Activated CD8-positive, alpha-beta memory T cell treated with anti-CD3 and anti-CD28 coated beads, Interleukin-2, amount 10 ng/mL, durations not matched to agents 7 days and 5 days (primary cell): ENCODE measurements at regions not wholly inside any gene's neighbourhood (a gene's known extent, or its start where the extent isn't known, plus 50 kb on each side); places are given as distances from the start of the nearest gene placed in this dataset.
A peak's percentile ranks its signal among the peaks of the same experiment; 100 is the strongest.
"Not testable (repeated sequence)": the region's sequence is repeated elsewhere in the genome, so short reads cannot be mapped to it uniquely, and the experiment has no call there.

Experiments used
- ATAC-seq: fragments of 150-1000 bp; cut with Tn5 transposase; one replicate; pipeline ENCODE4 v1.10.0; 2021; ENCODE audit warnings: moderate library complexity
- CTCF ChIA-PET: fragments of 350-600 bp; sonication (Branson Sonifier 250); formaldehyde crosslinking; loops from one replicate; lab custom pipeline; 2021; ENCODE audit warnings: antibody characterized with exemption; lab: Charles Lee
- DNase-seq: peaks from one replicate; pipeline ENCODE4 v3.0.0-alpha.2; 2020
- H3K27ac Mint-ChIP-seq: one replicate; pipeline ENCODE4 v1.8.0; 2021; ENCODE audit warnings: mild to moderate bottlenecking, mixed read lengths
- H3K27me3 Mint-ChIP-seq: one replicate; pipeline ENCODE4 v1.8.0; 2021; ENCODE audit warnings: mixed read lengths
- H3K36me3 Mint-ChIP-seq: one replicate; pipeline ENCODE4 v1.8.0; 2021; ENCODE audit warnings: mild to moderate bottlenecking, mixed read lengths
- H3K4me1 Mint-ChIP-seq: one replicate; pipeline ENCODE4 v1.8.0; 2021; ENCODE audit warnings: mixed read lengths
- H3K4me3 Mint-ChIP-seq: one replicate; pipeline ENCODE4 v1.8.0; 2021; ENCODE audit warnings: mild to moderate bottlenecking, moderate library complexity, mixed read lengths
- H3K9me3 Mint-ChIP-seq: one replicate; pipeline ENCODE4 v1.8.0; 2022; ENCODE audit warnings: low read depth, mixed read lengths

DNA sequence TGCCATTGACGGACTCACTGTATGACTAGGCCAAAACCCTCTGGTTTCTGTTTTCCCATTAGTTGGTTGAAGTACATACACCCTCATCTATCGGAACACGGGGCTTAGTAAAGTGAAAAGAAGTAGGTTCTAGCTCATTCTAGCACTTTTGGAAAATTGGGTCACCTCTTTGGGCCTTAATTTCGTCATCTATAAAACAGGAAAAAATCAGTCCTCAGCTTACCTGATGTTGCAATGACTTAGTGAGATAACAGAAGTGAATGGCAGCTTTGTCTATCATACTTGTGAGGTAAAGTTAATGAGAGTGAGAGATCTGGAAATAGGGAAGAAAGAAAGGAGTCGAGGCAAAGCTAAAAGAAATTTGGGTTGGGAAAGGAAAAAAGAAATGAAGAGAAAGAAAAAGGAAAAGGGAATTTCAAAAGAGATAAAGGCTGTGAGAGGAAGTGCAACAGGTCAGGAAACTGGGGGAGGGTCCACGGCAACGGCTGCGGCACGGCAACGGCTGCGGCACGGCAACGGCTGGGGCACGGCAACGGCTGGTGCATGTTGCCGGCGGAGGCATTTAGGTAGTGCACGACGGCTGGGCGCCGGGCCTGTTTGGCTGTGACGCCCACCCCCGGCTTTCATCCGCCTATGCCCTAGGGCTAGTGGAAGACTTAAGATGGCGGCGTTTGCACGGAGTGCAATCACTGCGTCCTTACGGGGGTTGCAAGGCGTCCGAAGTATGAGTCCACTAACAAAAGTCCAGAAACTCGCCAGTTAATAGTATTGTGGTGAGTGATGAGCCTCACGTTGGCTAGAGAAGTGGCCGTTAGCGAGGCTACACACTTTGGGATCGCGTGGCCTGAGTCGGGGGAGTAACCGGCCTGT is 91.4 kb upstream of the XIST start:
- ATAC-seq, result peak; percentile 100
- Mint-ChIP-seq H3K9me3 (no peaks in the 10 kb centered on the region), H3K4me1 (peaks cover 17% of the 10 kb centered on the region), H3K27me3 (no peaks in the 10 kb centered on the region), H3K27ac (peak overlapping the region; percentile 96), H3K36me3 (peaks cover 13% of the 10 kb centered on the region), H3K4me3 (peak overlapping the region; percentile 96)
- CTCF ChIA-PET, result interaction anchor here (1.0 to 1.2 kb wide), 2 partner anchors 10 to 13 kb away, joined by 3 read pairs; no protein-coding TSS in a partner anchor
- DNase-seq, result peak; percentile 90

DNA sequence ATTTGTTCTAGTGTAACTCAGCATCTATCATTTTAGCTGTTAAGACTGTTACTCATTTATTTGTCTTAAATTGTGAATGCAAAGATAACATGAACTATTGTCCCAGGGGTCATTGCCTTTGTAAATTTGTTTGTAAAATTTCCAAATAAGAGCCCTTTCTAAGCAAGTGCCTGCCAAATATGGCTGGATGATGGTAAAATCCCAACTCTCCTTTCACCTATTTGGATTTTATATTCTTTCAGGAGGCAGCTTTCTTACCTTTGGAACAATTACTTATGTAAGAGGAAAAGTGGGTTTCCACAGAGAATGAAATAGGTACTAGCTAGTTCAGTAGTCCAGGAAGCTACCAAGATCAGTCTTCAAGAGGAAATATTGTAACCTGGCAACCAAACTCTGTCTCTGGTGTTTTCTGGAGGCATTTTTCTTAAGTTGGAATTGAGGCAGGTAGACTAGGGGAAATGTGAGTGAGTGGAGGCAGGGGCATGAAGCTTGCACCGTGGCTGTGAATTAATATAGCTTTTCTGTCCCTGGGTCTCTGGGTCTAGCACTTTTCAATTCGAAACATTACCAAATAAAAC is 88.5 kb upstream of the XIST start:
- ATAC-seq, result no peak
- Mint-ChIP-seq H3K4me1 (peaks cover 9% of the 10 kb centered on the region), H3K4me3 (no peak overlapping the region), H3K9me3 (no peaks in the 10 kb centered on the region), H3K36me3 (peaks cover 4% of the 10 kb centered on the region), H3K27me3 (no peaks in the 10 kb centered on the region), H3K27ac (no peak overlapping the region)
- CTCF ChIA-PET, result no interaction called here
- no peak for DNase-seq

DNA sequence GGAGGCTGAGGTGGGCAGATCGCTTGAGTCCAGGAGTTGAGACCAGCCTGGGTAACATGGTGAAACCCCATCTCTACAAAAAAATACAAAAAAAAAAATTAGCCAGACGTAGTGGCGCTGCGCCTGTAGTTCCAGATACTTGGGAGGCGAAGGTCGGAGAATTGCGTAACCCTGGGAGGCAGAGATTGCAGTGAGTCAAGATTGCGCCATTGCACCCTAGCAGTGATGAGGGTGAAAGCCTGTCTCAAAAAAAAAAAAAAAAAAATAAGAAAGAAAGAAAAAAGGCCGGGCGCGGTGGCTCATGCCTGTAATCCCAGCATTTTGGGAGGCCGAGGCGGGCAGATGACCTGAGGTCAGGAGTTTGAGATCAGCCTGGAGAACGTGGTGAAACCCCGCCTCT is 85.3 kb upstream of the XIST start:
- H3K27me3 Mint-ChIP-seq, H3K4me3 Mint-ChIP-seq, H3K27ac Mint-ChIP-seq, H3K36me3 Mint-ChIP-seq, H3K4me1 Mint-ChIP-seq, ATAC-seq, DNase-seq, CTCF ChIA-PET, H3K9me3 Mint-ChIP-seq: not testable (repeated sequence)

DNA sequence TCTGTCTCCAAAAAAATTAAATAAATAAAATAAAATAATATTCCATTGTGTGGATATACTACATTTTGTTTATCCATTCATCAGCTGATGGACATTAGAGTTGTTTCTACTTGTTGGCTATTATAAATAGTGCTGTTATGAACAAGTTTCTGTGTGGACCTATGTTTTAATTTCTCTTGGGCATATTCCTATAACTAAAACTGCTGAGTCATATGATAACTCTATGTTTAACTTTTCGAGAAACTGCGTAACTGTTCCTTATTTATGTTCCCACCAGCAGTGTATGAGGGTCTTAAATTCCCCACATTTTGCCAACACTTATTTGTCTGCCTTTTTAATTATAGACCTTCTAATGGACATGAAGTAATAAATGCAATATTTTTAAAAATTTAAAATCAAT is 80.0 kb upstream of the XIST start:
- H3K27ac Mint-ChIP-seq, result no peak overlapping the region
- no peaks in the 10 kb centered on the region for H3K27me3 Mint-ChIP-seq
- no peaks in the 10 kb centered on the region for H3K9me3 Mint-ChIP-seq
- no peak overlapping the region for H3K4me3 Mint-ChIP-seq
- ATAC-seq, result no peak
- H3K36me3 Mint-ChIP-seq, result no peaks in the 10 kb centered on the region
- DNase-seq, result no peak
- CTCF ChIA-PET, result no interaction called here
- H3K4me1 Mint-ChIP-seq, result no peaks in the 10 kb centered on the region

DNA sequence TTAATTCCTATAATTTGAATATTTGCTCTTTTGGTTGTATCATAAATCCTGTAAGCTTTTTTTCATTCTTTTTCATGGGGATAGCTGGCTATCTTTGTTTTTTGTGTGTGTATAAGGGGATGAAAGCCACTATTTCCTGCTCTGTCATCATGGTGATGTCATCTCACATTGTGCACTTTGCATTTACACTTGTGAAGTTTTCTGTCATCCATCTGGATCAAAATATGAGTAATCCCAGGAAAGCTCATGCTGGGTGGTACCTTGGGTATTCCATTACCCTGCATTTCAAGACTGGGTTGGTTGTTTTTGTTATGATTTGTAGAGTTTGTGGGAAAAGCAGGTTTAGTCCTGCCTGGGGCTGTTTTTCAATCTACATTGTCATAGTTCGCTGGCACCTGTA is 77.8 kb upstream of the XIST start:
- no peak overlapping the region for H3K27ac Mint-ChIP-seq
- H3K4me1 Mint-ChIP-seq, result no peaks in the 10 kb centered on the region
- no peak overlapping the region for H3K4me3 Mint-ChIP-seq
- no peak for DNase-seq
- CTCF ChIA-PET, result no interaction called here
- ATAC-seq, result no peak
- H3K9me3 Mint-ChIP-seq, result no peaks in the 10 kb centered on the region
- H3K27me3 Mint-ChIP-seq, result no peaks in the 10 kb centered on the region
- H3K36me3 Mint-ChIP-seq, result no peaks in the 10 kb centered on the region

DNA sequence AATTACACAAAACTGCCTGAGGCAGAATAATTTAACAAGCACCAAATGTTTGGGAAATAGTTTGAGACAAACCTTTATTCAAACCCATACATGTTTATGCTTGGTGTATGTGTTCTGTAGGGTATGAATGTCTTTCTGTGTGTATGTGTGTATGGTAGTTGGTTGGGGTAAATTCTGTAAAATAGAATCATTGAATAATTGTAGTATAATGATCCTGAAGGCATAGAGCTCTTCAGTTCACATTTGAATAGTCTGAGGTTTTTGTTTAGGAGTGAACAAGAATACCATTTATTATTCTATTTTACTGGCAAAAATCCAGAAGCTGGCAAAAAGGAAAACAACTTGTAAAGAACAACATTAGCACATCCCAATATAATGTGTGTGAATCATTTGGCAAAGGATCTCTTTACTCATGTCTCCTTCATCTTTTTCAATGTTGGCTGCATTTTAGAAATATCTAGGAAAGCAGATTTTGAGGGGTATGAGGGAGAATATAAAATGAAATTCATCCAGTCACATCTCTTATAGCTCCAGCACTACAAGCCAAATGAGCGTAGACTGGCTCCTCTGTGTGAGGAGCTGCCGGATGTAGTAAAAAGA is 70.4 kb upstream of the XIST start:
- no peaks in the 10 kb centered on the region for H3K27me3 Mint-ChIP-seq
- H3K4me3 Mint-ChIP-seq, result no peak overlapping the region
- no peaks in the 10 kb centered on the region for H3K9me3 Mint-ChIP-seq
- H3K4me1 Mint-ChIP-seq, result no peaks in the 10 kb centered on the region
- ATAC-seq, result no peak
- DNase-seq, result no peak
- no peak overlapping the region for H3K27ac Mint-ChIP-seq
- CTCF ChIA-PET, result no interaction called here
- H3K36me3 Mint-ChIP-seq, result no peaks in the 10 kb centered on the region

DNA sequence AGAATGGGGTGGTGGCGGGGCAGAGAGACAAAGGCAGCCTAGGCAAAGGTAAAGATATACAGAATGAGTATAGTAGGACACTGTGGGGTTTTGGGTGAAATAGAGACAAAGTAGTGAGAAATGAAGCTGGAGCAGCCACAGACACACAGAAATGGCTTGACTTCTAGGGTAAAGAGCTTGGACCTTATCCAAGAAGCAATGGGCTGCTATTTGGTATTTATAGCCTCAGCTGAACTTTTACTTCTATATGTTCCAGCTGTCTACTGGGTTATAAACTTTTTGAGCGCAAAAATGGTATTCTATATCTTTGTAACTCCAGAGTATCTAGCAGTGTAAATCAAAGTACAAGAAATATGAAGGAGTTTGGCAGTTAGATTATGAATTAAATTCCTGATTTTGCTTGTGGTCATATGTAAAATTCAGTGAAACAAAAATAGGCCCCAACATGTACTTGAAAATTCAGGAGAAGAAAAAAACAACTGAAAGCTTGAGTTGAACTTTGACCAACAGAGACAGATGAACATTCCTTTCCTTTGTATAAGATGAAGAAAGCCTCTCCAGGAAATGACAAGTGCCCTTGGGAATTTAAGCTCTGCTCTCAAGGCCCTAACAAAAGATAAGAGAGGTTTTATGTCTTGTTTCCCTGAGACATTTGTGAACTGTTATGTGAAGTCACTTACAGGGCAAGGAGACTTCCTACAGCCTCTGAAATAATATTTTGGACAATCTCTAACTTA is 64.6 kb upstream of the XIST start:
- H3K36me3 Mint-ChIP-seq, result no peaks in the 10 kb centered on the region
- H3K9me3 Mint-ChIP-seq, result no peaks in the 10 kb centered on the region
- ATAC-seq, result no peak
- H3K4me3 Mint-ChIP-seq, result no peak overlapping the region
- CTCF ChIA-PET, result no interaction called here
- DNase-seq, result no peak
- no peaks in the 10 kb centered on the region for H3K27me3 Mint-ChIP-seq
- no peak overlapping the region for H3K27ac Mint-ChIP-seq
- no peaks in the 10 kb centered on the region for H3K4me1 Mint-ChIP-seq

DNA sequence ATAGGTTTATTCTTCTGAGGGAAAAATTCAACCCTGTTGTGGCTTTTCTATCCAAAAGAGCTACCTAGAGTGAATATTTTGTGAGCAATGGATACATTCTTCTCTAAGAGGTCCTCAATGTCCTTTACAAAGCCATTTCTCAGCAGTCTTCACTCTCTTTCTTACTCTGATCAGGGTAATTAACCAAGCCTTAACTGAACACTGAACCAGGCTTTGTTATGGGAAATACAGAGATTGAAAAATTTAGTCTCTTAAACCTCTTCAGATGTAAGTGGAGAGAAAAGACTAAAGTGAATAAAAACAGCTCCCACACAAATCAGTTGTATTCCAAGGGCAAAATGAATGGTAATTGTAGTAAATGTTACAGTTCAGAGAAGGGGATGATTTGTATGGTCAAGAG is 64.0 kb upstream of the XIST start:
- Mint-ChIP-seq H3K4me1 (no peaks in the 10 kb centered on the region), H3K27ac (no peak overlapping the region), H3K27me3 (no peaks in the 10 kb centered on the region), H3K4me3 (no peak overlapping the region), H3K9me3 (no peaks in the 10 kb centered on the region), H3K36me3 (no peaks in the 10 kb centered on the region)
- DNase-seq, result no peak
- CTCF ChIA-PET, result no interaction called here
- no peak for ATAC-seq

DNA sequence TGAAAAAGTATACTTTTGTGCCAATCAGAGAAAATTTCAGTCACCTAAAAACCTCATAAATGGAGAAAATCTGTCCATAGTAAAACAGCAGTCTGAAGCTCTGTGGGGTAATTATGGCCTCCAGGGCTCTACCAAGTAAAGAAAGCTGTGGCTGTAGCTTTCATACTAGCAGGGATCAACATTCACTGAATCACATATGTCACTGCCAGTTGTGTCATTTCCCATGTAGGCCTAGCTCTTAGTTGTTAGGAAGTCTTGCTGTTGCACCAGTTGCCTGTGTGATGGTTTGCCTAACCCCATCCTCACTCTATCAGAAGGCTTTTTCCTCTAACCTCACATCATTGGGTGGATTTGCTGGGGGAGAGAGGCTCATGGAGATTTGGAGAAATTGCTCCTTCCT is 62.3 kb upstream of the XIST start:
- H3K4me1 Mint-ChIP-seq, H3K4me3 Mint-ChIP-seq, H3K27ac Mint-ChIP-seq, H3K9me3 Mint-ChIP-seq, CTCF ChIA-PET, ATAC-seq, DNase-seq, H3K27me3 Mint-ChIP-seq, H3K36me3 Mint-ChIP-seq: not testable (repeated sequence)

DNA sequence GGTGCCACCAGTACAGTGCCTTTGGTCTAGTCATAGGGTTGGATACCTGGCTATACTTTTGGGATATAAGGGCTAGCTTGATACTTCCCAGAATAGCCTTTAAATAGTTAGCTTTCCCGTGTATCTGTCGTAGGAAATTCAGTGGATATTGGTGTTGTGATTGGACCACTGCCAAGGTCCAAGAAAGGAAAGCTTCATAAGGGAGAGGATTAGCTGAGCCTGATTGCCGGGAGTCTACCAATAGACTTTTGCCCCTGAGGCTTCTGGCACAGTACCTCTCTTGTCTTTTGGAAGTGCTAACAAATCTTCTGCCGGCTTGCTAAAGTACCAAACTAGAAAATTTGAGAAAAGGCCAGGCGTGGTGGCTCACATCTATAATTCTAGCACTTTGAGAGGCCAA is 61.1 kb upstream of the XIST start:
- ATAC-seq (no peak), DNase-seq (no peak)
- H3K9me3 Mint-ChIP-seq, result no peaks in the 10 kb centered on the region
- no peaks in the 10 kb centered on the region for H3K27me3 Mint-ChIP-seq
- H3K4me3 Mint-ChIP-seq, result no peak overlapping the region
- CTCF ChIA-PET, result no interaction called here
- no peak overlapping the region for H3K27ac Mint-ChIP-seq
- no peaks in the 10 kb centered on the region for H3K36me3 Mint-ChIP-seq
- H3K4me1 Mint-ChIP-seq, result no peaks in the 10 kb centered on the region

DNA sequence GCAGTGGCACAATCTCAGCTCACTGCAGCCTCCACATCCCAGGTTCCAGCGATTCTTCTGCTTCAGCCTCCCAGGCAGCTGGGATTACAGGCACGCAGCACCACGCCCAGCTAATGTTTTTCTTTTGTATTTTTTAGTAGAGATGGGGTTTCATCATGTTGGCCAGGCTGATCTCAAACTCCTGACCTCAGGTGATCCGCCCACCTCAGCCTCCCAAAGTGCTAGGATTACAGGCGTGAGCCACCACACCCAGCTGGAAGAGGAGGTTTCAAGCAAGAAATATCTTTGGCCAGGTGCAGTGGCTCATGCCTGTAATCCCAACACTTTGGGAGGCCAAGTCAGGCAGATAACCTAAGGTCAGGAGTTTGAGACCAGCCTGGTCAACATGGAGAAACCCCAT is 59.4 kb upstream of the XIST start:
- H3K27ac Mint-ChIP-seq, DNase-seq, H3K27me3 Mint-ChIP-seq, CTCF ChIA-PET, H3K36me3 Mint-ChIP-seq, H3K4me1 Mint-ChIP-seq, H3K9me3 Mint-ChIP-seq, H3K4me3 Mint-ChIP-seq, ATAC-seq: not testable (repeated sequence)

DNA sequence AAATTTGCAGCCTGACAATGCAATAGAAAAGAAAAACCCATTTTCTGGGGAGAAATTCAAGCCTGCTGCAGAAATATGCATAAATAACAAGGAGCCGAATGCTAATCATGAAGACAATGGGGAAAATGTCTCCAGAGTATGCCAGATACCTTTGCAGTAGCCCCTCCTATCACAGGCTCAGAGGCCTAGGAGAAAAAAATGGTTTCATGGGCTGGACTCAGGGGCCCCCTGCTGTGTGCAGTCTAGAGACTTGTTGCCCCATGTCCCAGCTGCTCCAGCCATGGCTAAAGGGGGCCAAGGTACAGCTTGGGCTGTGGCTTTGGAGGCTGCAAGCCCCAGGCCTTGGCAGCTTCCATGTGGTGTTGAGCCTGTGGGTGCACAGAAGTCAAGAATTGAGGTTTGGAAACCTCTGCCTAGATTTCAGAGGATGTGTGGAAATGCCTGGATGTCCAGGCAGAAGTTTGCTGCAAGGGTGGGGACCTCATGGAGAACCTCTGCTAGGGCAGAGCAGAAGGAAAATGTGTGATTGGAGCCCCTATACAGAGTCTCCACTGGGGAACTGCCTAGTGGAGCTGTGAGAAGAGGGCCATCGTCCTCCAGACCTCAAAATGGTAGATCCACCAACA is 53.3 kb upstream of the XIST start:
- H3K36me3 Mint-ChIP-seq, H3K27ac Mint-ChIP-seq, CTCF ChIA-PET: not testable (repeated sequence)

DNA sequence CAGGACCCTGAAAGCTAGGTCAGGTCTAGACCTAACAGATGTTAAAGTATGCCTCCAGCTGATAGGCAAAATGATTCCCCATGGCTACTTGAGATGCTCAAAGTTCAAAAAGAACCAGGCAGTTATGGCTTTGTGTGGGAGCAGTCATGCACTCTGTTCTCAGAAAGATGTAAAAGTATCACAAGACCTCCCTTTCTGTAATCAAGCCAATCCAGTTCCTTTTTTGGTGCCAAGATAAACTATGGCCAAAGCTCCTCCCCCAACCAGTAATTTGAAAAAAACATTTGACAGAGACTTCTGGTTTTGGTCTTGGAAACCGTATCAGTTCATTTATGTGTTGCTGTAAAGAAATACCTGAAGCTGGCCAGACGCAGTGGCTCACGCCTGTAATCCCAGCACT is 51.4 kb upstream of the XIST start:
- Mint-ChIP-seq H3K4me1 (no peaks in the 10 kb centered on the region), H3K27ac (no peak overlapping the region), H3K36me3 (no peaks in the 10 kb centered on the region), H3K4me3 (no peak overlapping the region), H3K9me3 (no peaks in the 10 kb centered on the region), H3K27me3 (no peaks in the 10 kb centered on the region)
- ATAC-seq, result no peak
- CTCF ChIA-PET, result no interaction called here
- DNase-seq, result no peak

More for the DNA sequence above, 53.3 kb upstream of the XIST start:
- not testable (repeated sequence) for H3K9me3 Mint-ChIP-seq, DNase-seq, H3K27me3 Mint-ChIP-seq, H3K4me1 Mint-ChIP-seq, H3K4me3 Mint-ChIP-seq, ATAC-seq
